Neural cell (in vitro differentiated cells): ENCODE measurements at regions not wholly inside any gene's neighbourhood (a gene's known extent, or its start where the extent isn't known, plus 50 kb on each side); places are given as distances from the start of the nearest gene placed in this dataset.

Source experiments
- H2AFZ ChIP-seq: fragments of 200-600, 300-800 bp; sonication (generic), shearing (Covaris generic); 2 replicates; pipeline ENCODE4 v1.6.0; 2014; ENCODE audit warnings: low read depth, mild to moderate bottlenecking, antibody characterized with exemption, low read length, moderate library complexity
- H3F3A ChIP-seq: fragments of 200-600 bp; shearing (Covaris generic); 2 replicates; pipeline ENCODE4 v1.6.1; 2016; ENCODE audit warnings: mild to moderate bottlenecking, moderate library complexity, mixed read lengths, antibody characterized with exemption, low read length; ENCODE audit not compliant: insufficient read depth, poor library complexity, severe bottlenecking
- H3K27ac ChIP-seq: fragments of 200-600, 300-800 bp; sonication (generic), shearing (Covaris generic); 2 replicates; pipeline ENCODE4 v1.5.1; 2014; ENCODE audit warnings: mild to moderate bottlenecking, low read length, moderate library complexity
- H3K27me3 ChIP-seq: fragments of 300-800, 200-600 bp; sonication (generic), shearing (Covaris generic); 2 replicates; pipeline ENCODE4 v1.6.0; 2014; ENCODE audit warnings: mild to moderate bottlenecking, low read depth, low read length, moderate library complexity; ENCODE audit not compliant: insufficient read depth
- H3K36me3 ChIP-seq: fragments of 300-800, 200-600 bp; sonication (generic), shearing (Covaris generic); 2 replicates; pipeline ENCODE4 v1.5.1; 2014; ENCODE audit warnings: mild to moderate bottlenecking, antibody characterized with exemption, low read length, moderate library complexity; ENCODE audit not compliant: insufficient read depth
- H3K4me2 ChIP-seq: fragments of 300-800, 200-600 bp; sonication (generic), shearing (Covaris generic); 2 replicates; pipeline ENCODE4 v1.6.0; 2014; ENCODE audit warnings: mild to moderate bottlenecking, low read length
- H3K4me3 ChIP-seq: fragments of 300-800, 200-600 bp; sonication (generic), shearing (Covaris generic); 2 replicates; pipeline ENCODE4 v1.5.1; 2014; ENCODE audit warnings: mild to moderate bottlenecking, low read length, moderate library complexity
- H3K79me2 ChIP-seq: fragments of 200-600 bp; shearing (Covaris generic); replicated peaks from 2 replicates; pipeline ENCODE4 v1.6.0; 2014; ENCODE audit warnings: mild to moderate bottlenecking, low read length, moderate library complexity; ENCODE audit not compliant: insufficient read depth
- H3K9ac ChIP-seq: fragments of 300-800, 200-600 bp; sonication (generic), shearing (Covaris generic); 2 replicates; pipeline ENCODE4 v1.6.1; 2016; ENCODE audit warnings: mild to moderate bottlenecking, low read length, mixed read lengths
- H3K9me2 ChIP-seq: fragments of 200-600 bp; shearing (Covaris generic); 2 replicates; pipeline ENCODE4 v1.6.1; 2016; ENCODE audit warnings: mild to moderate bottlenecking, low read length, mixed read lengths; ENCODE audit not compliant: insufficient read depth
- H3K9me3 ChIP-seq: fragments of 200-600, 300-800 bp; sonication (generic), shearing (Covaris generic); 2 replicates; pipeline ENCODE4 v1.6.1; 2016; ENCODE audit warnings: mild to moderate bottlenecking, mixed run types, low read length, moderate library complexity, mixed read lengths
- H4K20me1 ChIP-seq: fragments of 200-600 bp; shearing (Covaris generic); 2 replicates; pipeline ENCODE4 v1.6.1; 2016; ENCODE audit warnings: mild to moderate bottlenecking, mixed run types; ENCODE audit not compliant: insufficient read depth
- EP300 ChIP-seq: fragments of 450-650 bp; conservative IDR thresholded peaks from 2 replicates; pipeline ENCODE4 v1.6.1; 2014; ENCODE audit warnings: antibody characterized with exemption, mild to moderate bottlenecking, moderate library complexity; ENCODE audit not compliant: poor library complexity, severe bottlenecking
- EZH2 ChIP-seq: fragments of 200-600, 300-800 bp; shearing (Covaris generic), sonication (generic); IDR thresholded peaks from 2 replicates; pipeline ENCODE4 v1.6.1; 2014; ENCODE audit warnings: antibody characterized with exemption, low read length, borderline replicate concordance, mild to moderate bottlenecking; ENCODE audit not compliant: insufficient read depth, poor library complexity, severe bottlenecking
- MXI1 ChIP-seq: fragments of 450-650 bp; conservative IDR thresholded peaks from 2 replicates; pipeline ENCODE4 v1.6.1; 2014; ENCODE audit warnings: antibody characterized with exemption, mild to moderate bottlenecking; ENCODE audit not compliant: poor library complexity, severe bottlenecking
- POLR2AphosphoS5 ChIP-seq: IDR thresholded peaks from 2 replicates; pipeline ENCODE4 v1.6.1; 2012
- RAD21 ChIP-seq: fragments of 450-650 bp; conservative IDR thresholded peaks from 2 replicates; pipeline ENCODE4 v1.6.1; 2014; ENCODE audit warnings: antibody characterized with exemption, mild to moderate bottlenecking, moderate library complexity
- SMC3 ChIP-seq: fragments of 450-650 bp; conservative IDR thresholded peaks from 2 replicates; pipeline ENCODE4 v1.6.1; 2014; ENCODE audit warnings: antibody characterized with exemption, mild to moderate bottlenecking, moderate library complexity; ENCODE audit not compliant: poor library complexity
- TAF1 ChIP-seq: IDR thresholded peaks from 2 replicates; pipeline ENCODE4 v1.6.1; 2012; ENCODE audit warnings: low read depth
- TF ChIP-seq, protein P1 (sequence below): IDR thresholded peaks from 2 replicates; pipeline ENCODE4 v1.6.1; 2012; ENCODE audit warnings: borderline replicate concordance
- TF ChIP-seq, protein P2 (sequence below): fragments of 450-650 bp; IDR thresholded peaks from 2 replicates; pipeline ENCODE4 v1.5.1; 2014; ENCODE audit warnings: antibody characterized with exemption, mild to moderate bottlenecking, moderate library complexity; ENCODE audit not compliant: poor library complexity, severe bottlenecking

DNA sequence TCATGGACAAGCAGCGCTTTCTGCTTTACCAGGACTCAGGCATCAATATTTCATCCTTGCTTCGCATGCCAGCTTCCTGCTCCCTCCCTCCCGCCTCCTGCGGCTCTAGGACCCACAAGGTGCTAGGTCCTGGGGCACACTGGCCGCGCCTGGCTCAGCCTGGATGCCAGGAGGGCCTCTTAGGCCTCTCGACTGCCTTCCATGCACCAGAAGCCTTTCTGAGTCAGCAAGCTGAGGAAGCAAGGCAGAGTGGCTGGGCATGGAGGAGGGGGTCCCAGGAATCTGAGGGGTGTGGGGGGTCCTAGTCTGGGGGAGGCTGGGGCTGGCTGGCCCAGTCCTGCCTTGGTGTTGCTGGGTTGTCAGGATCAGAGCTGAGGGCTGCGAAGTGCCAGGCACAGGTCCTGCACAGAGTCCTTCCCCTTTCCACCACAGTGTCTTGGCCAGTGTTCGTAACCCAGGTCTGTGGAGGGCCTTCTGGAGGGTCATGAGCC lies 61.0 kb upstream of the THY1 start:
- Histone ChIP-seq H3K4me2 (no peak overlapping the region), H3K9me3 (no peaks in the 10 kb centered on the region), H3K9me2 (no peaks in the 10 kb centered on the region), H3K27me3 (no peaks in the 10 kb centered on the region), H3K27ac (no peak overlapping the region), H3K36me3 (no peaks in the 10 kb centered on the region), H3K4me3 (no peak overlapping the region), H2AFZ (no peak overlapping the region), H3F3A (no peaks in the 10 kb centered on the region), H3K9ac (no peak overlapping the region), H4K20me1 (no peaks in the 10 kb centered on the region), H3K79me2 (no peaks in the 10 kb centered on the region)
- TF ChIP-seq EP300 (no peak), TAF1 (no peak), POLR2AphosphoS5 (no peak), RAD21 (no peak), SMC3 (no peak), EZH2 (no peak), MXI1 (no peak)
- TF ChIP-seq, protein P1, sequence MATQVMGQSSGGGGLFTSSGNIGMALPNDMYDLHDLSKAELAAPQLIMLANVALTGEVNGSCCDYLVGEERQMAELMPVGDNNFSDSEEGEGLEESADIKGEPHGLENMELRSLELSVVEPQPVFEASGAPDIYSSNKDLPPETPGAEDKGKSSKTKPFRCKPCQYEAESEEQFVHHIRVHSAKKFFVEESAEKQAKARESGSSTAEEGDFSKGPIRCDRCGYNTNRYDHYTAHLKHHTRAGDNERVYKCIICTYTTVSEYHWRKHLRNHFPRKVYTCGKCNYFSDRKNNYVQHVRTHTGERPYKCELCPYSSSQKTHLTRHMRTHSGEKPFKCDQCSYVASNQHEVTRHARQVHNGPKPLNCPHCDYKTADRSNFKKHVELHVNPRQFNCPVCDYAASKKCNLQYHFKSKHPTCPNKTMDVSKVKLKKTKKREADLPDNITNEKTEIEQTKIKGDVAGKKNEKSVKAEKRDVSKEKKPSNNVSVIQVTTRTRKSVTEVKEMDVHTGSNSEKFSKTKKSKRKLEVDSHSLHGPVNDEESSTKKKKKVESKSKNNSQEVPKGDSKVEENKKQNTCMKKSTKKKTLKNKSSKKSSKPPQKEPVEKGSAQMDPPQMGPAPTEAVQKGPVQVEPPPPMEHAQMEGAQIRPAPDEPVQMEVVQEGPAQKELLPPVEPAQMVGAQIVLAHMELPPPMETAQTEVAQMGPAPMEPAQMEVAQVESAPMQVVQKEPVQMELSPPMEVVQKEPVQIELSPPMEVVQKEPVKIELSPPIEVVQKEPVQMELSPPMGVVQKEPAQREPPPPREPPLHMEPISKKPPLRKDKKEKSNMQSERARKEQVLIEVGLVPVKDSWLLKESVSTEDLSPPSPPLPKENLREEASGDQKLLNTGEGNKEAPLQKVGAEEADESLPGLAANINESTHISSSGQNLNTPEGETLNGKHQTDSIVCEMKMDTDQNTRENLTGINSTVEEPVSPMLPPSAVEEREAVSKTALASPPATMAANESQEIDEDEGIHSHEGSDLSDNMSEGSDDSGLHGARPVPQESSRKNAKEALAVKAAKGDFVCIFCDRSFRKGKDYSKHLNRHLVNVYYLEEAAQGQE, result no peak
- TF ChIP-seq, protein P2, sequence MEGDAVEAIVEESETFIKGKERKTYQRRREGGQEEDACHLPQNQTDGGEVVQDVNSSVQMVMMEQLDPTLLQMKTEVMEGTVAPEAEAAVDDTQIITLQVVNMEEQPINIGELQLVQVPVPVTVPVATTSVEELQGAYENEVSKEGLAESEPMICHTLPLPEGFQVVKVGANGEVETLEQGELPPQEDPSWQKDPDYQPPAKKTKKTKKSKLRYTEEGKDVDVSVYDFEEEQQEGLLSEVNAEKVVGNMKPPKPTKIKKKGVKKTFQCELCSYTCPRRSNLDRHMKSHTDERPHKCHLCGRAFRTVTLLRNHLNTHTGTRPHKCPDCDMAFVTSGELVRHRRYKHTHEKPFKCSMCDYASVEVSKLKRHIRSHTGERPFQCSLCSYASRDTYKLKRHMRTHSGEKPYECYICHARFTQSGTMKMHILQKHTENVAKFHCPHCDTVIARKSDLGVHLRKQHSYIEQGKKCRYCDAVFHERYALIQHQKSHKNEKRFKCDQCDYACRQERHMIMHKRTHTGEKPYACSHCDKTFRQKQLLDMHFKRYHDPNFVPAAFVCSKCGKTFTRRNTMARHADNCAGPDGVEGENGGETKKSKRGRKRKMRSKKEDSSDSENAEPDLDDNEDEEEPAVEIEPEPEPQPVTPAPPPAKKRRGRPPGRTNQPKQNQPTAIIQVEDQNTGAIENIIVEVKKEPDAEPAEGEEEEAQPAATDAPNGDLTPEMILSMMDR, result no peak

DNA sequence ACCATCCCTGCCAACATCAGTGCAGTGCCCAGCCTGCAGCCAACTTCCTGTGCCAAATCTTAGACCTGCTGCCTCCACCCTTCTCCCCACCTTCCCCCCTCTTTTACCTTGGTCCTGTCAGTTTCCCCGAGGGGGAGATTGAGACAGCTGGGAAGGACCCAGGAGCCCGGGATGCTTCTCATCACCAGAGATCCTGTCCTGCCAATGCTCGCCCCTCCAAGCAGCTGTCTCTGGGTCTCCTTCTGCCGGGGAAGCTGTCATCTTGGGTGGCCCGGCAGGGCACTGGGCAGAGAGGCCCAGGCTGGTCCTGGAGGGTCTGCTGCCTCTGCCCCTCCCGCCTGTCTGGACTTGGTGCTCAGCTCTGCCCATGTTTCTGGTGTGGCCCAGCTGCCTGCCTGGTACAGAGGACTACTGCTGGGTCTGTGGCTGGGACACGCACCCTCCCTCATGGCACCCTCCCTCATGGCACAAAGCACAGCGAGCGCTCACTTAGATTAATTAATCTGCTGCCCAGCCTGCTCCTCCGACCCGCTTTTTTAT lies 60.4 kb upstream of the THY1 start:
- Histone ChIP-seq H3F3A (no peaks in the 10 kb centered on the region), H3K36me3 (no peaks in the 10 kb centered on the region), H3K9me2 (no peaks in the 10 kb centered on the region), H3K27ac (no peak overlapping the region), H2AFZ (no peak overlapping the region), H3K9ac (no peak overlapping the region), H3K4me2 (no peak overlapping the region), H3K27me3 (no peaks in the 10 kb centered on the region), H4K20me1 (no peaks in the 10 kb centered on the region), H3K79me2 (no peaks in the 10 kb centered on the region), H3K4me3 (no peak overlapping the region), H3K9me3 (no peaks in the 10 kb centered on the region)
- no peak for TF ChIP-seq MXI1
- TF ChIP-seq EP300, result no peak
- no peak for TF ChIP-seq POLR2AphosphoS5
- TF ChIP-seq RAD21, result no peak
- TF ChIP-seq, protein P1, result no peak
